Skeletal muscle tissue (tissue), 3 donors: ENCODE measurements at regions not wholly inside any gene's neighbourhood (a gene's known extent, or its start where the extent isn't known, plus 50 kb on each side); places are given as distances from the start of the nearest gene placed in this dataset.

Experiments used
- H3K27ac ChIP-seq: one replicate; pipeline ENCODE4 v1.7.0; 2013; ENCODE audit warnings: mild to moderate bottlenecking, low read depth, low read length, inconsistent platforms
- H3K27me3 ChIP-seq, 3 donors: one replicate each; pipeline ENCODE4 v1.7.0; 2013; ENCODE audit warnings: low read length in 3 of 3; ENCODE audit not compliant: control insufficient read depth in 3 of 3, insufficient read depth in 3 of 3
- H3K36me3 ChIP-seq, 3 donors: one replicate each; pipeline ENCODE4 v1.7.0; 2013; ENCODE audit warnings: low read length in 3 of 3; ENCODE audit not compliant: control insufficient read depth in 3 of 3, insufficient read depth in 3 of 3
- H3K4me1 ChIP-seq, 3 donors: one replicate each; pipeline ENCODE4 v1.7.0; 2013; ENCODE audit warnings: low read length in 3 of 3, mild to moderate bottlenecking in 3 of 3; ENCODE audit not compliant: control insufficient read depth in 3 of 3, insufficient read depth in 3 of 3
- H3K4me3 ChIP-seq, 3 donors: one replicate each; pipeline ENCODE4 v1.7.0; 2013; ENCODE audit warnings: low read length in 3 of 3
- H3K9ac ChIP-seq, 3 donors: one replicate each; pipeline ENCODE4 v1.7.0; 2013; ENCODE audit warnings: low read length in 3 of 3, mild to moderate bottlenecking in 3 of 3, moderate library complexity in 2 of 3, low read depth in 1 of 3
- H3K9me3 ChIP-seq, 3 donors: one replicate each; pipeline ENCODE4 v1.7.0; 2013; ENCODE audit warnings: low read length in 3 of 3; ENCODE audit not compliant: control insufficient read depth in 3 of 3
- donor health status: Osteomylitis.

DNA sequence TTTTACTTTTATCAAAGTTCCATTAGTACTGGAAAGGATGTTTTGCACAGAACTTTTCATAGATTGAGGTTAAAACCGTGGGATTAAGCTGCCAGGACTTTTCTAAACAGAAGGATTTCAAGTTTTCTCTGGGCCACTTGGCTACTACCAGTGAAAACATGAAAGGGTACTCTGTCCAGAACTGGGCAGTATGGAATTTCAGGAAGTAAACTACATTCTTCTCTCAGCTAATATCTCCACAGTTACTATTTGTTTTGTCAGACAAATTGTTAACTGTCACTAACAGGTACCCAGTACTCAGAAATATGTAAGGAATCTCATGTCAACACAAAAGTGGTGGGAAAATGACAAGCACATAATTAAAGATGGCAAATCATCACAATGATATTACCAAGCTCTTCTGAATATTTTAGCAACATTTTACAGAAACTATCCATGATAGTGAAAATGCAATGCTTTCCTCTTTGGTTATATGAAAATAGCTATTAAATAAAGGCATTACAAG, 454.4 kb downstream of the C4orf33 start:
- Histone ChIP-seq H3K4me1 (no peaks in the 10 kb centered on the region), H3K27ac (no peak overlapping the region)

GRCh38 chr4:129561280-129561679, 465.3 kb downstream of the C4orf33 start:
- no peaks in the 10 kb centered on the region for H3K27me3 ChIP-seq
- H3K36me3 ChIP-seq: no peaks in the 10 kb centered on the region
- no peak overlapping the region for H3K4me3 ChIP-seq
- H3K27ac ChIP-seq: no peak overlapping the region
- no peaks in the 10 kb centered on the region for H3K4me1 ChIP-seq
- no peak overlapping the region for H3K9ac ChIP-seq
- H3K9me3 ChIP-seq: no peaks in the 10 kb centered on the region

More for the DNA sequence above, 454.4 kb downstream of the C4orf33 start:
- Histone ChIP-seq H3K9me3 (no peaks in the 10 kb centered on the region), H3K36me3 (no peaks in the 10 kb centered on the region), H3K27me3 (no peaks in the 10 kb centered on the region), H3K4me3 (no peak overlapping the region), H3K9ac (no peak overlapping the region)

DNA sequence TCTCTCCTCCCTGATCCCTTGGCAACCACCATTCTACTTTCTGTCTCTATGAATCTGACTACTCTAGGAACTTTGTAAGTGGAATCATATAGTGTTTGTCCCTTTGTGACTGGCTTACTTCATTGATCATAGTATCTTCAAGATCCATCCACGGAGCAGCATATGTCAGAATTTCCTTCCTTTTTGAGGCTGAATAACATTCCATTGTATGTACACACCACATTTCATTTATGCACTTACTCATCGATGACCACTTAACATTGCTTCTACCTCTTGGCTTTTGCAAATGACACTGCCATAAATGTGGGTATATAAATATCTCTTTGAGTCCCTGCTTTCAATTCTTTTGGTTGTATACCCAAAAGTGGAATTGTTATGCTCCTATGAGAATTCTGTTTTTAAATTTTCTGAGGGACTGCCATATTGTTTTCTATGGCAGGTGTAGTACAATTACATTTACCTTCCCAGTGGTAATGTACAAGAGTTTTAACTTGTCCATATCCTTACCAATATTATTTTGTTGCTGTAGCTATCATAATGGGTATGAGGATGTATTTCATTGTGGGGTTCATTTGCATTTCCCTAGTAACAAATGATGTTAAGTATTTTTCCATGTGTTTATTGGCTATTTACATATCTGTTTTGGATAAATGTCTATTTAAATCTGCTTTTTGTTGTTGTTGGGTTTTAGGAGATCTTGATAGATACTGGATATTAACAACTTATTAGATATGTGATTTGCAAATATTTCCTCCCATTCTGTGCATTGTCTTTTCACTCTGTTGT, 466.1 kb downstream of the C4orf33 start:
- Histone ChIP-seq H3K27me3 (no peaks in the 10 kb centered on the region), H3K4me1 (no peaks in the 10 kb centered on the region), H3K36me3 (no peaks in the 10 kb centered on the region), H3K4me3 (no peak overlapping the region), H3K9ac (no peak overlapping the region), H3K9me3 (no peaks in the 10 kb centered on the region), H3K27ac (no peak overlapping the region)

DNA sequence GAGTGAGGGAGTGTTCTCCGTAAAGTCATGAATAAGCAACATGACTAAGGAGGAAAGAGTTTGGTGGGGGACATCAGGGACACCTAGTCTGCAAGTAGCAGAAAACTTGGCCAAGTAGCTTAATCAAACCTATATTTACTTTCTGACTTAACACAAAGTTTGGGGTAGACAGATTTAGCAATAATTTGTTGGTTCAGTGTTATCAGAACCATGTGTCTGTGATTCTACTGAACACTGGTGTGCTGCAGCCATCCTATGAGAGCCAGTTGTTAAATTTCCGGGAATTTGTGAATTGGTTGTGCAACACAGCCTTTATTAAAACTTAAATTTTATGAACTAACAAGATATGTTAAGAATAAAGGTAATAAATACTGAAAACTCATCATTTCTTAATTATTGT, 469.3 kb downstream of the C4orf33 start:
- Histone ChIP-seq H3K27ac (no peak overlapping the region), H3K27me3 (no peaks in the 10 kb centered on the region), H3K36me3 (no peaks in the 10 kb centered on the region), H3K9ac (no peak overlapping the region), H3K9me3 (no peaks in the 10 kb centered on the region), H3K4me1 (no peaks in the 10 kb centered on the region), H3K4me3 (no peak overlapping the region)

- Histone ChIP-seq H3K27me3 (no peaks in the 10 kb centered on the region), H3K36me3 (no peaks in the 10 kb centered on the region), H3K27ac (no peak overlapping the region), H3K9ac (no peak overlapping the region), H3K9me3 (no peaks in the 10 kb centered on the region), H3K4me1 (no peaks in the 10 kb centered on the region), H3K4me3 (no peak overlapping the region)
Observed at GRCh38 chr4:129570326-129570725, 474.4 kb downstream of the C4orf33 start.

GRCh38 chr4:129578336-129578735, 482.4 kb downstream of the C4orf33 start:
- H3K4me1 ChIP-seq: no peaks in the 10 kb centered on the region
- H3K36me3 ChIP-seq: no peaks in the 10 kb centered on the region
- H3K9ac ChIP-seq: no peak overlapping the region
- no peak overlapping the region for H3K4me3 ChIP-seq
- no peak overlapping the region for H3K27ac ChIP-seq
- no peaks in the 10 kb centered on the region for H3K9me3 ChIP-seq
- H3K27me3 ChIP-seq: no peaks in the 10 kb centered on the region

- H3K4me3 ChIP-seq: no peak overlapping the region
- no peaks in the 10 kb centered on the region for H3K36me3 ChIP-seq
- H3K9me3 ChIP-seq: no peaks in the 10 kb centered on the region
- no peak overlapping the region for H3K9ac ChIP-seq
- no peaks in the 10 kb centered on the region for H3K4me1 ChIP-seq
- H3K27me3 ChIP-seq: no peaks in the 10 kb centered on the region
- H3K27ac ChIP-seq: no peak overlapping the region
Observed at GRCh38 chr4:129581305-129581704, 485.4 kb downstream of the C4orf33 start.

GRCh38 chr4:129583868-129584267, 487.9 kb downstream of the C4orf33 start:
- H3K9ac ChIP-seq: no peak overlapping the region
- no peaks in the 10 kb centered on the region for H3K36me3 ChIP-seq
- no peaks in the 10 kb centered on the region for H3K27me3 ChIP-seq
- no peaks in the 10 kb centered on the region for H3K4me1 ChIP-seq
- H3K4me3 ChIP-seq: no peak overlapping the region
- H3K9me3 ChIP-seq: no peaks in the 10 kb centered on the region
- H3K27ac ChIP-seq: no peak overlapping the region

DNA sequence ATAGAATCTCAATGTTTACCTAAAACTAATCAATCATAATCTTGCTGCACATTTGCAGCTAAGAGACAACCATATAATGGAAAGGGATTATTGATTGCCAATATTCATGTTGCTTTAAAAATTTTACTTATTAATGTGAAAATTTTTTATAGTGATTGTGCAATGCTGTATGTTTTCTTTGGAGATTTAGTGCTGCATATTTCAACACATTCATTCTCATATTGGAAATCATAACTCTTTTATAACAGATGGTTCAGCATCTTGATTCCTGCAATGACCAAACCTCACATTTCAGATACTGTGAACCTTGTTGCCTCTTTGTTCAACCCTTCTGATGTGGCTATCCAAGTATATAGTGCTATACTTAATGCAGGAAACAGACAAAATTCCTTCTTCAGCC, 502.6 kb downstream of the C4orf33 start:
- Histone ChIP-seq H3K27me3 (no peaks in the 10 kb centered on the region), H3K4me1 (no peaks in the 10 kb centered on the region), H3K9ac (no peak overlapping the region), H3K9me3 (peaks cover 0 to 2% (median 0%) of the 10 kb centered on the region in 3 donors), H3K27ac (no peak overlapping the region), H3K36me3 (no peaks in the 10 kb centered on the region), H3K4me3 (no peak overlapping the region)

- H3K36me3 ChIP-seq: no peaks in the 10 kb centered on the region
- no peaks in the 10 kb centered on the region for H3K27me3 ChIP-seq
- H3K4me3 ChIP-seq: no peak overlapping the region
- no peak overlapping the region for H3K27ac ChIP-seq
- no peak overlapping the region for H3K9ac ChIP-seq
- H3K4me1 ChIP-seq: no peaks in the 10 kb centered on the region
- no peaks in the 10 kb centered on the region for H3K9me3 ChIP-seq
Observed at GRCh38 chr4:129600898-129601297, 504.9 kb downstream of the C4orf33 start.
